Fibroblast of lung (primary cell): ENCODE measurements at regions not wholly inside any gene's neighbourhood (a gene's known extent, or its start where the extent isn't known, plus 50 kb on each side); places are given as distances from the start of the nearest gene placed in this dataset.

ENCODE experiments used
- DNase-seq, 2 donors: peaks; one replicate each; pipeline versions ENCODE4 v3.0.0 to v3.0.0-alpha.2; 2010; ENCODE audit warnings: low read depth in 2 of 2
- H2AFZ ChIP-seq: 2 replicates; pipeline ENCODE4 v1.5.1; 2012; ENCODE audit warnings: low read length, control low read depth, inconsistent platforms
- H3K27ac ChIP-seq: 2 replicates; pipeline ENCODE4 v1.5.1; 2011; ENCODE audit warnings: low read length, control low read depth; ENCODE audit not compliant: insufficient read depth
- H3K27me3 ChIP-seq: 2 replicates; pipeline ENCODE4 v1.5.1; 2011; ENCODE audit warnings: mild to moderate bottlenecking, low read length; ENCODE audit not compliant: control insufficient read depth, insufficient read depth
- H3K36me3 ChIP-seq: 2 replicates; pipeline ENCODE4 v1.5.1; 2011; ENCODE audit warnings: low read length; ENCODE audit not compliant: control insufficient read depth, insufficient read depth
- H3K4me1 ChIP-seq: 2 replicates; pipeline ENCODE4 v1.5.1; 2011; ENCODE audit warnings: low read length; ENCODE audit not compliant: control insufficient read depth, insufficient read depth; ENCODE audit errors: extremely low read depth
- H3K4me2 ChIP-seq: 2 replicates; pipeline ENCODE4 v1.5.1; 2011; ENCODE audit warnings: low read length, control low read depth; ENCODE audit not compliant: insufficient read depth; ENCODE audit errors: extremely low read depth
- H3K4me3 ChIP-seq, 4 experiments: fragments of 200-600 bp in 1 of 4; sonication (generic) in 1 of 4; replicated peaks in 1 of 4; 2 replicates each; pipeline ENCODE4 v1.5.1; 2011 to 2016; ENCODE audit warnings: low read length in 4 of 4, low read depth in 3 of 4, mild to moderate bottlenecking in 3 of 4, control low read depth in 2 of 4, inconsistent platforms in 1 of 4, mixed read lengths in 1 of 4; ENCODE audit not compliant: insufficient read depth in 1 of 4; ENCODE audit errors: control extremely low read depth in 1 of 4
- H3K79me2 ChIP-seq: 2 replicates; pipeline ENCODE4 v1.5.1; 2012; ENCODE audit warnings: mild to moderate bottlenecking, low read length, inconsistent platforms; ENCODE audit not compliant: control insufficient read depth, insufficient read depth
- H3K9ac ChIP-seq: 2 replicates; pipeline ENCODE4 v1.5.1; 2011; ENCODE audit warnings: mild to moderate bottlenecking, low read length, control low read depth; ENCODE audit not compliant: insufficient read depth
- H3K9me3 ChIP-seq: 2 replicates; pipeline ENCODE4 v1.5.1; 2012; ENCODE audit warnings: low read depth, low read length; ENCODE audit not compliant: control insufficient read depth, insufficient read depth
- H4K20me1 ChIP-seq: 2 replicates; pipeline ENCODE4 v1.5.1; 2011; ENCODE audit warnings: low read length; ENCODE audit not compliant: control insufficient read depth, insufficient read depth; ENCODE audit errors: extremely low read depth
- CTCF ChIP-seq, 2 donors: IDR thresholded peaks in 1 of 2; conservative IDR thresholded peaks in 1 of 2; 1 replicate in 1 of 2; 2 replicates in 1 of 2; pipeline ENCODE4 v1.5.1; 2011 to 2012; ENCODE audit warnings: low read length in 2 of 2, control low read depth in 1 of 2, inconsistent platforms in 1 of 2, low read depth in 1 of 2, mild to moderate bottlenecking in 1 of 2
- EZH2 ChIP-seq: IDR thresholded peaks from 2 replicates; pipeline ENCODE4 v1.5.1; 2012; ENCODE audit warnings: low read length, control low read depth, mild to moderate bottlenecking; ENCODE audit errors: missing control alignments

- peak in 1 of 2 donors; percentile 41 for DNase-seq
- H3K4me1 ChIP-seq, result no peaks in the 10 kb centered on the region
- no peaks in the 10 kb centered on the region for H3K36me3 ChIP-seq
- TF ChIP-seq EZH2 (no peak), CTCF (conservative IDR thresholded peaks at IDR 0.05 in 1 of 2, IDR thresholded peaks at IDR 0.05 in 1 of 2; ENCODE audit: low read depth in 1 of 2, low read length in 2 of 2) (no peak)
- peaks cover 2% of the 10 kb centered on the region for H3K27me3 ChIP-seq
- no peaks in the 10 kb centered on the region for H4K20me1 ChIP-seq
- H3K27ac ChIP-seq, result no peak overlapping the region
- no peaks in the 10 kb centered on the region for H3K9me3 ChIP-seq
- H3K4me2 ChIP-seq, result no peak overlapping the region
- H3K9ac ChIP-seq, result no peak overlapping the region
- H3K79me2 ChIP-seq, result no peaks in the 10 kb centered on the region
- no peak overlapping the region for H3K4me3 ChIP-seq
- H2AFZ ChIP-seq, result no peak overlapping the region
These were observed 252.9 kb upstream of the KLF3 start for GRCh38 chr4:38411092-38411491.

GRCh38 chr4:38411981-38412536 is 251.9 kb upstream of the KLF3 start:
- Histone ChIP-seq H3K4me2 (no peak overlapping the region), H2AFZ (no peak overlapping the region), H3K9me3 (no peaks in the 10 kb centered on the region), H3K27ac (no peak overlapping the region), H3K27me3 (peaks cover 2% of the 10 kb centered on the region), H3K4me1 (no peaks in the 10 kb centered on the region), H3K79me2 (no peaks in the 10 kb centered on the region), H3K4me3 (no peak overlapping the region), H4K20me1 (no peaks in the 10 kb centered on the region), H3K9ac (no peak overlapping the region), H3K36me3 (no peaks in the 10 kb centered on the region)
- TF ChIP-seq CTCF (conservative IDR thresholded peaks at IDR 0.05 in 1 of 2, IDR thresholded peaks at IDR 0.05 in 1 of 2; ENCODE audit: low read depth in 1 of 2, low read length in 2 of 2), result no peak
- no peak for TF ChIP-seq EZH2
- peak in 1 of 2 donors; percentile 1 for DNase-seq

- no peaks in the 10 kb centered on the region for H3K36me3 ChIP-seq
- H3K27ac ChIP-seq, result no peak overlapping the region
- no peak for DNase-seq
- H3K79me2 ChIP-seq, result no peaks in the 10 kb centered on the region
- no peaks in the 10 kb centered on the region for H4K20me1 ChIP-seq
- H3K9me3 ChIP-seq, result no peaks in the 10 kb centered on the region
- no peaks in the 10 kb centered on the region for H3K4me1 ChIP-seq
- TF ChIP-seq EZH2 (no peak), CTCF (conservative IDR thresholded peaks at IDR 0.05 in 1 of 2, IDR thresholded peaks at IDR 0.05 in 1 of 2; ENCODE audit: low read depth in 1 of 2, low read length in 2 of 2) (no peak)
- peaks cover 2% of the 10 kb centered on the region for H3K27me3 ChIP-seq
- no peak overlapping the region for H2AFZ ChIP-seq
- no peak overlapping the region for H3K9ac ChIP-seq
- H3K4me2 ChIP-seq, result no peak overlapping the region
- no peak overlapping the region for H3K4me3 ChIP-seq
These were observed 250.3 kb upstream of the KLF3 start for GRCh38 chr4:38413524-38414341.
